ENCODE measurements at regions not wholly inside any gene's neighbourhood (a gene's known extent, or its start where the extent isn't known, plus 50 kb on each side); places are given as distances from the start of the nearest gene placed in this dataset.

DNA sequence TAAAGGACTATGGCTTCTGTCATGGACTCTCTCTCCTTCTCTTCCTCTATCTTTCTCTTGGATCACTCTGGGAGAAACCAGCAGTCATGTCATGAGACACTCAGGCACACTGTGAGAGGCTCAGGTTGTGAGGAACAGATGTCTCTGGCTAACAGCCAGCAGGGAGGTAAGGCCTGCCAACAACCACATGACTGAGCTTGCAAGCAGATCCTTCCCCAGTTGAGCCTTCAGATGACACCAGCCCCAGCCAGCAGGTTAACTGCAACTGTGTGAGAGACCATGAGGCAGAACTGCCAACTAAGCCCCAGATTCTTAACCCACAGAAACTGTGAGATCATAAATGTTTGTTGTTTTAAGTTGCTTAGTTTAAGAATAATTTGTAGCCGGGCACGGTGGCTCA lies 90.6 kb downstream of the VCPKMT start:
- H3K27ac ChIP-seq (ENCODE audit: low read length), result no peak overlapping the region
- H3K4me1 ChIP-seq (ENCODE audit: low read length), result peaks cover 21% of the 10 kb centered on the region
- no peak overlapping the region for H3K9ac ChIP-seq (ENCODE audit: low read length)
- peaks cover 15% of the 10 kb centered on the region for H3K9me3 ChIP-seq (ENCODE audit: insufficient read depth, low read length)
- H3K36me3 ChIP-seq (replicated peaks; ENCODE audit: low read depth, low read length), result peaks cover 26% of the 10 kb centered on the region
- no peak overlapping the region for H2AFZ ChIP-seq (ENCODE audit: low read depth, low read length)
- H3K4me3 ChIP-seq (ENCODE audit: low read length), result no peak overlapping the region
- H3K79me2 ChIP-seq (ENCODE audit: low read length), result no peaks in the 10 kb centered on the region
- TF ChIP-seq, protein P1, sequence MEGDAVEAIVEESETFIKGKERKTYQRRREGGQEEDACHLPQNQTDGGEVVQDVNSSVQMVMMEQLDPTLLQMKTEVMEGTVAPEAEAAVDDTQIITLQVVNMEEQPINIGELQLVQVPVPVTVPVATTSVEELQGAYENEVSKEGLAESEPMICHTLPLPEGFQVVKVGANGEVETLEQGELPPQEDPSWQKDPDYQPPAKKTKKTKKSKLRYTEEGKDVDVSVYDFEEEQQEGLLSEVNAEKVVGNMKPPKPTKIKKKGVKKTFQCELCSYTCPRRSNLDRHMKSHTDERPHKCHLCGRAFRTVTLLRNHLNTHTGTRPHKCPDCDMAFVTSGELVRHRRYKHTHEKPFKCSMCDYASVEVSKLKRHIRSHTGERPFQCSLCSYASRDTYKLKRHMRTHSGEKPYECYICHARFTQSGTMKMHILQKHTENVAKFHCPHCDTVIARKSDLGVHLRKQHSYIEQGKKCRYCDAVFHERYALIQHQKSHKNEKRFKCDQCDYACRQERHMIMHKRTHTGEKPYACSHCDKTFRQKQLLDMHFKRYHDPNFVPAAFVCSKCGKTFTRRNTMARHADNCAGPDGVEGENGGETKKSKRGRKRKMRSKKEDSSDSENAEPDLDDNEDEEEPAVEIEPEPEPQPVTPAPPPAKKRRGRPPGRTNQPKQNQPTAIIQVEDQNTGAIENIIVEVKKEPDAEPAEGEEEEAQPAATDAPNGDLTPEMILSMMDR (IDR thresholded peaks at IDR 0.05; ENCODE audit: low read depth, low read length), result no peak
- TF ChIP-seq EZH2phosphoT487 (IDR thresholded peaks at IDR 0.05; ENCODE audit: low read depth), result no peak
- no peak overlapping the region for H3K4me2 ChIP-seq (ENCODE audit: low read length)
- H4K20me1 ChIP-seq (ENCODE audit: insufficient read depth, low read length), result no peaks in the 10 kb centered on the region
- no peaks in the 10 kb centered on the region for H3K27me3 ChIP-seq (ENCODE audit: low read depth, low read length)

DNA sequence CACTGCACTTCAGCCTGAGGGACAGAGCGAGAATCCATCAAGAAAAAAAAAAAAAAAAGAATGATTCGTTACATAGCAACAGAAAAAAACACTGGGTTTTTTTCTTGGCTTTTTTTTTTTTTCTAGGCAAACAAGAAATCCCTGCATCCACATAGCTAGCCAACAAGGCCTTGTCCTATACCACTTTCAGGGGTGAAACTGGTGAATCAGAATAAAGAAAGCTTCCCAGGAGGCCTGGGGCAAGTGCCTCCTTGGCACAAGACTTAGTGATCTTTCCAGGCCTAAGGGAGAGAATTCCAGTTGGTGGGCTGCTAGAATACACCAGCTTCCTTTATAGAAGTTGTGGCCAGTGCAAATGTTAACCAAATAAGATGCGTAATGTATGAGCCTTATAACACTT lies 90.0 kb downstream of the VCPKMT start:
- Histone ChIP-seq H3K4me3 (ENCODE audit: low read length) (no peak overlapping the region), H3K79me2 (ENCODE audit: low read length) (no peaks in the 10 kb centered on the region), H3K27me3 (ENCODE audit: low read depth, low read length) (no peaks in the 10 kb centered on the region), H3K4me2 (ENCODE audit: low read length) (no peak overlapping the region), H3K4me1 (ENCODE audit: low read length) (peaks cover 15% of the 10 kb centered on the region), H2AFZ (ENCODE audit: low read depth, low read length) (no peak overlapping the region), H3K9ac (ENCODE audit: low read length) (no peak overlapping the region), H3K27ac (ENCODE audit: low read length) (no peak overlapping the region), H4K20me1 (ENCODE audit: insufficient read depth, low read length) (no peaks in the 10 kb centered on the region), H3K9me3 (ENCODE audit: insufficient read depth, low read length) (peaks cover 9% of the 10 kb centered on the region), H3K36me3 (replicated peaks; ENCODE audit: low read depth, low read length) (peaks cover 26% of the 10 kb centered on the region)
- TF ChIP-seq, protein P1 (IDR thresholded peaks at IDR 0.05; ENCODE audit: low read depth, low read length), result no peak

DNA sequence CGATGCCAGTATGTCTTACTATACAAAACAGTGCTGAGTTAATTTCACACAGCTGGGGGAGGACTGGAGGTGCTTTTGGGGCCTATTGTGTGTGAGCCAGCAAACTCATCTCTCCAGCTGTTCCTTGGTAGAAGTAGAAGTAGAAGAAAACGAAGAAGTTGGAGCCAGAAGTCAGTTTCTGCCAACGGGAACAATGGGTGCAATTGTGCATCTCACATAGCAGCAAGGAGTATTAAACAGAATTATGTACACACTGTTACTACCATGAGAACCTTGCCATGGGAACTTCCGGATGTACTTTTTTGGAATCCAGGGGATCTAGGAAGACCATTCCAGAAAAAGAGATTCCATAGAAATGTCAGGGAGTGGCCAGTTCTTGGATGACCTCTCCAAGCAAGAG lies 88.6 kb downstream of the VCPKMT start:
- H3K27me3 ChIP-seq (ENCODE audit: low read depth, low read length), result no peaks in the 10 kb centered on the region
- no peak overlapping the region for H3K27ac ChIP-seq (ENCODE audit: low read length)
- H3K9me3 ChIP-seq (ENCODE audit: insufficient read depth, low read length), result peaks cover 6% of the 10 kb centered on the region
- H3K4me1 ChIP-seq (ENCODE audit: low read length), result peaks cover under 1% of the 10 kb centered on the region; the same call in 1 of the 2 replicates
- H3K4me3 ChIP-seq (ENCODE audit: low read length), result no peak overlapping the region
- no peaks in the 10 kb centered on the region for H4K20me1 ChIP-seq (ENCODE audit: insufficient read depth, low read length)
- no peaks in the 10 kb centered on the region for H3K79me2 ChIP-seq (ENCODE audit: low read length)
- H3K36me3 ChIP-seq (replicated peaks; ENCODE audit: low read depth, low read length), result peaks cover 22% of the 10 kb centered on the region
- TF ChIP-seq EZH2phosphoT487 (IDR thresholded peaks at IDR 0.05; ENCODE audit: low read depth), result no peak
- TF ChIP-seq, protein P1 (IDR thresholded peaks at IDR 0.05; ENCODE audit: low read depth, low read length), result no peak
- H2AFZ ChIP-seq (ENCODE audit: low read depth, low read length), result no peak overlapping the region
- no peak overlapping the region for H3K9ac ChIP-seq (ENCODE audit: low read length)
- H3K4me2 ChIP-seq (ENCODE audit: low read length), result no peak overlapping the region

DNA sequence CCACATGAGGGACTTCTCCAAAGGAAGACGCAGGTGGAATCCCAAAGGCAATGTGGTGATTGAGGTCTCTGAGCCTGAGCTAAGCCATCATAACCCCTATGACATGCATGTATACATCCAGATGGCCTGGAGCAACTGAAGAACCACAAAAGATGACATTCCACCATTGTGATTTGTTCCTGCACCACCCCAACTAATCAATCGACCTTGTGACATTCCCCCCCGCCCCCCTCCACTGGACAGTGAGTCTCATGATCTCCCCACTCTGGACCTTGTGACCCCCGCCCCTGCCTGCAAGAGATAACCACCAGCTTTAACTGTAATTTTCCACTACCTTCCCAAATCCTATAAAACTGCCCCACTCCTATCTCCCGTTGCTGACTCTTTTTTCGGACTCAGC lies 87.9 kb downstream of the VCPKMT start:
- Histone ChIP-seq H3K9ac (ENCODE audit: low read length) (no peak overlapping the region), H3K79me2 (ENCODE audit: low read length) (no peaks in the 10 kb centered on the region), H3K9me3 (ENCODE audit: insufficient read depth, low read length) (peaks cover 6% of the 10 kb centered on the region), H4K20me1 (ENCODE audit: insufficient read depth, low read length) (no peaks in the 10 kb centered on the region), H3K27me3 (ENCODE audit: low read depth, low read length) (no peaks in the 10 kb centered on the region), H3K27ac (ENCODE audit: low read length) (no peak overlapping the region), H2AFZ (ENCODE audit: low read depth, low read length) (no peak overlapping the region), H3K36me3 (replicated peaks; ENCODE audit: low read depth, low read length) (peaks cover 22% of the 10 kb centered on the region), H3K4me1 (ENCODE audit: low read length) (no peaks in the 10 kb centered on the region), H3K4me2 (ENCODE audit: low read length) (no peak overlapping the region), H3K4me3 (ENCODE audit: low read length) (no peak overlapping the region)
- no peak for TF ChIP-seq EZH2phosphoT487 (IDR thresholded peaks at IDR 0.05; ENCODE audit: low read depth)
- TF ChIP-seq, protein P1 (IDR thresholded peaks at IDR 0.05; ENCODE audit: low read depth, low read length), result no peak
